Smooth muscle cell (in vitro differentiated cells): ENCODE measurements at regions not wholly inside any gene's neighbourhood (a gene's known extent, or its start where the extent isn't known, plus 50 kb on each side); places are given as distances from the start of the nearest gene placed in this dataset.

ENCODE experiments used
- DNase-seq: peaks from one replicate; lab custom pipeline; 2025; ENCODE audit not compliant: unreplicated experiment; lab: John Stamatoyannopoulos, UW
- H2AFZ ChIP-seq: fragments of 200-600 bp; sonication (generic); 2 replicates; pipeline ENCODE4 v1.6.0; 2016; ENCODE audit warnings: antibody characterized with exemption, low read depth, mild to moderate bottlenecking
- H3F3A ChIP-seq: fragments of 200-600 bp; sonication (generic); 2 replicates; pipeline ENCODE4 v1.6.0; 2017; ENCODE audit warnings: antibody characterized with exemption, low read depth
- H3K27ac ChIP-seq: fragments of 200-600 bp; sonication (generic); 2 replicates; pipeline ENCODE4 v1.5.1; 2016; ENCODE audit warnings: low read depth, mild to moderate bottlenecking
- H3K27me3 ChIP-seq: fragments of 200-600 bp; sonication (generic); 2 replicates; pipeline ENCODE4 v1.6.1; 2016; ENCODE audit warnings: low read depth, mild to moderate bottlenecking
- H3K36me3 ChIP-seq: fragments of 200-600 bp; sonication (generic); 2 replicates; pipeline ENCODE4 v1.5.1; 2016; ENCODE audit warnings: low read depth
- H3K4me1 ChIP-seq: fragments of 200-600 bp; sonication (generic); 2 replicates; pipeline ENCODE4 v1.5.1; 2016; ENCODE audit warnings: low read depth
- H3K4me2 ChIP-seq: fragments of 200-600 bp; sonication (generic); 2 replicates; pipeline ENCODE4 v1.6.0; 2016; ENCODE audit warnings: mild to moderate bottlenecking
- H3K4me3 ChIP-seq: fragments of 200-600 bp; sonication (generic); 2 replicates; pipeline ENCODE4 v1.5.1; 2016; ENCODE audit warnings: mild to moderate bottlenecking
- H3K79me2 ChIP-seq: fragments of 200-600 bp; sonication (generic); 2 replicates; pipeline ENCODE4 v1.6.0; 2016; ENCODE audit warnings: low read depth, mild to moderate bottlenecking
- H3K9ac ChIP-seq: fragments of 200-600 bp; sonication (generic); 2 replicates; pipeline ENCODE4 v1.6.0; 2016; ENCODE audit warnings: low read depth
- H3K9me3 ChIP-seq: fragments of 200-600 bp; sonication (generic); replicated peaks from 2 replicates; pipeline ENCODE4 v1.5.1; 2016; ENCODE audit warnings: low read depth
- H4K20me1 ChIP-seq: fragments of 200-600 bp; sonication (generic); 2 replicates; pipeline ENCODE4 v1.6.0; 2016; ENCODE audit warnings: low read depth
- WGBS: methylation state at CpG from one replicate; pipeline ENCODE4 v1.1.7; 2016; ENCODE audit warnings: low lambda C conversion rate; 5-methylcytosine and 5-hydroxymethylcytosine counted together
- TF ChIP-seq, protein P1 (sequence below): fragments of 200-600 bp; sonication (generic); IDR thresholded peaks from 2 replicates; pipeline ENCODE4 v1.5.1; 2017; ENCODE audit warnings: borderline replicate concordance, mild to moderate bottlenecking, antibody characterized with exemption; ENCODE audit not compliant: insufficient read depth, poor library complexity, severe bottlenecking

- Histone ChIP-seq H3K27ac (peak overlapping the region; percentile 99), H3K27me3 (no peaks in the 10 kb centered on the region), H3K4me1 (peaks cover 3% of the 10 kb centered on the region), H3K9me3 (no peaks in the 10 kb centered on the region), H4K20me1 (no peaks in the 10 kb centered on the region), H3F3A (no peaks in the 10 kb centered on the region), H3K9ac (peak overlapping the region; percentile 26), H3K79me2 (no peaks in the 10 kb centered on the region), H2AFZ (peak overlapping the region; percentile 88), H3K4me2 (no peak overlapping the region), H3K36me3 (no peaks in the 10 kb centered on the region), H3K4me3 (no peak overlapping the region)
- TF ChIP-seq, protein P1, sequence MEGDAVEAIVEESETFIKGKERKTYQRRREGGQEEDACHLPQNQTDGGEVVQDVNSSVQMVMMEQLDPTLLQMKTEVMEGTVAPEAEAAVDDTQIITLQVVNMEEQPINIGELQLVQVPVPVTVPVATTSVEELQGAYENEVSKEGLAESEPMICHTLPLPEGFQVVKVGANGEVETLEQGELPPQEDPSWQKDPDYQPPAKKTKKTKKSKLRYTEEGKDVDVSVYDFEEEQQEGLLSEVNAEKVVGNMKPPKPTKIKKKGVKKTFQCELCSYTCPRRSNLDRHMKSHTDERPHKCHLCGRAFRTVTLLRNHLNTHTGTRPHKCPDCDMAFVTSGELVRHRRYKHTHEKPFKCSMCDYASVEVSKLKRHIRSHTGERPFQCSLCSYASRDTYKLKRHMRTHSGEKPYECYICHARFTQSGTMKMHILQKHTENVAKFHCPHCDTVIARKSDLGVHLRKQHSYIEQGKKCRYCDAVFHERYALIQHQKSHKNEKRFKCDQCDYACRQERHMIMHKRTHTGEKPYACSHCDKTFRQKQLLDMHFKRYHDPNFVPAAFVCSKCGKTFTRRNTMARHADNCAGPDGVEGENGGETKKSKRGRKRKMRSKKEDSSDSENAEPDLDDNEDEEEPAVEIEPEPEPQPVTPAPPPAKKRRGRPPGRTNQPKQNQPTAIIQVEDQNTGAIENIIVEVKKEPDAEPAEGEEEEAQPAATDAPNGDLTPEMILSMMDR: no peak
- DNase-seq: no peak
- WGBS: 64% methylated on average over 5 of the region's 5 CpGs
Measured at GRCh38 chr12:28026701-28027100, 54.2 kb upstream of the PTHLH start.

DNA sequence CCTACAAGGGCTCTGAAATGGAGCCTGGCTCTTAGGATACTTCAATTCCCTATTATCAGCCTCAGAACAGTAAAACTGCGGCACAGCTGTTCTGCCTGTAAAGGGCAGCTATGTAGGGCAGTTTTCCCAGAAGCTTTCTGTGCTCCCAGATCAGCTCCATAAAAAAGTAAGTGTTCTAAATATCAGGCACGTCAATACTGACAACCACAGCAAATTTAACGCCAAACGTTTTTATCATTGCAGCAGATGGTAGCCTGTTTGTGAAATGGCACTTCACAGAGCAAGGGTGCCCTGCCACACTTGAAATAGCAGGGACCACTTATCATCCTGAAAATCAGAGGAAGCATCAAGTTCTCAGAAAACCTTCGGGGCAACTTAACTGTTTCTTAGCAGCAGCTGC, 54.8 kb upstream of the PTHLH start:
- H4K20me1 ChIP-seq: no peaks in the 10 kb centered on the region
- DNase-seq: no peak
- H3K4me1 ChIP-seq: peaks cover 3% of the 10 kb centered on the region
- H3K9ac ChIP-seq: peak overlapping the region; percentile 26
- no peak overlapping the region for H3K4me3 ChIP-seq
- H3F3A ChIP-seq: no peaks in the 10 kb centered on the region
- no peaks in the 10 kb centered on the region for H3K9me3 ChIP-seq
- H2AFZ ChIP-seq: peak overlapping the region; percentile 88
- H3K27ac ChIP-seq: peak overlapping the region; percentile 99
- H3K4me2 ChIP-seq: peak overlapping the region; percentile 50
- H3K36me3 ChIP-seq: no peaks in the 10 kb centered on the region
- TF ChIP-seq, protein P1: no peak
- no peaks in the 10 kb centered on the region for H3K27me3 ChIP-seq
- 5% methylated on average over 5 of the region's 5 CpGs for WGBS
- H3K79me2 ChIP-seq: no peaks in the 10 kb centered on the region

GRCh38 chr12:28027947-28028724, 55.6 kb upstream of the PTHLH start:
- no peak overlapping the region for H2AFZ ChIP-seq
- H3K4me3 ChIP-seq: no peak overlapping the region
- no peaks in the 10 kb centered on the region for H3F3A ChIP-seq
- H3K9me3 ChIP-seq: no peaks in the 10 kb centered on the region
- peaks cover 3% of the 10 kb centered on the region for H3K4me1 ChIP-seq
- no peak overlapping the region for H3K9ac ChIP-seq
- H4K20me1 ChIP-seq: no peaks in the 10 kb centered on the region
- no peaks in the 10 kb centered on the region for H3K36me3 ChIP-seq
- DNase-seq: no peak
- peak overlapping the region; percentile 50 for H3K4me2 ChIP-seq
- no peaks in the 10 kb centered on the region for H3K27me3 ChIP-seq
- H3K27ac ChIP-seq: peak overlapping the region; percentile 99
- H3K79me2 ChIP-seq: no peaks in the 10 kb centered on the region
- WGBS: 78% methylated on average over 11 of the region's 11 CpGs
- TF ChIP-seq, protein P1: no peak
